ENCODE measurements at regions not wholly inside any gene's neighbourhood (a gene's known extent, or its start where the extent isn't known, plus 50 kb on each side); places are given as distances from the start of the nearest gene placed in this dataset.
A peak's percentile ranks its signal among the peaks of the same experiment; 100 is the strongest.

GRCh38 chr2:43027097-43027873, 199.1 kb downstream of the ZFP36L2 start:
- TF ChIP-seq, protein P1, sequence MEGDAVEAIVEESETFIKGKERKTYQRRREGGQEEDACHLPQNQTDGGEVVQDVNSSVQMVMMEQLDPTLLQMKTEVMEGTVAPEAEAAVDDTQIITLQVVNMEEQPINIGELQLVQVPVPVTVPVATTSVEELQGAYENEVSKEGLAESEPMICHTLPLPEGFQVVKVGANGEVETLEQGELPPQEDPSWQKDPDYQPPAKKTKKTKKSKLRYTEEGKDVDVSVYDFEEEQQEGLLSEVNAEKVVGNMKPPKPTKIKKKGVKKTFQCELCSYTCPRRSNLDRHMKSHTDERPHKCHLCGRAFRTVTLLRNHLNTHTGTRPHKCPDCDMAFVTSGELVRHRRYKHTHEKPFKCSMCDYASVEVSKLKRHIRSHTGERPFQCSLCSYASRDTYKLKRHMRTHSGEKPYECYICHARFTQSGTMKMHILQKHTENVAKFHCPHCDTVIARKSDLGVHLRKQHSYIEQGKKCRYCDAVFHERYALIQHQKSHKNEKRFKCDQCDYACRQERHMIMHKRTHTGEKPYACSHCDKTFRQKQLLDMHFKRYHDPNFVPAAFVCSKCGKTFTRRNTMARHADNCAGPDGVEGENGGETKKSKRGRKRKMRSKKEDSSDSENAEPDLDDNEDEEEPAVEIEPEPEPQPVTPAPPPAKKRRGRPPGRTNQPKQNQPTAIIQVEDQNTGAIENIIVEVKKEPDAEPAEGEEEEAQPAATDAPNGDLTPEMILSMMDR (IDR thresholded peaks at IDR 0.05; ENCODE audit: extremely low read depth, insufficient read depth, missing control alignments), result no peak
- in situ Hi-C loops (cut with MboI; ENCODE audit: low pct_unique_long_range_greater_than_20kb, low sequenced_read_pairs, unreplicated experiment), result no loop called here
- no peak for DNase-seq (ENCODE audit: low spot score)

DNA sequence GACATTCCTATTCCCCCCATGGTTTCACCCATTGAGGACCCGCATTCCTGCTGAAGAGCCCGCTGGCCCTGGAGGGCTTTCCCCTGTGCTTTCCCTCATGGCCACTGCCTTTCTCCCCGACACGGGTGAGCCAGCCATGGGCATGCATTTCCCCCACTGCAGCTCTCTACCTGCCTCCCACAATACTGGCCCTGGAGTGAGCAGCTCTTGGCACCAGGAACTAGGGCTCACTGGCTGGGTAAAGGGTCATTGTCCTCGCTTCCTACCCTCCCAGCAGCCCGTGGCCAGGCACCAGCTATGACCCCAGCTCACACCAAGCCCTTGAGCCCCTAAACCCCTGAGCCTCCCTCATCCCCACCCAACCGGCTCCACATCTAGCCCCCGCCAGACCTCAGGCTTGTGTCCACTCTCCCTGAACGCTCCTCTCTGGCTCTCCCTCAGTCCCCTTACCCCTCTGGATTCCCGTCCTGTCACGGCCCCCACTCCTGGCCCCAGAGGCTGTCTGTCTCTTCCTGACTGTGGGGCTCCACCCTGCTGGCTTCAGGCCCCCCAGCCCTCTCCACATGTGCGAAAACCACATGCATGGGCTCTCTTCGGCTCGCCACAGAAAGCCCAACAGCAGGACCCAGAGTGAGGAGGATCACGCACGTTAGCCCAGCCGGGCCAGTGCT, 199.8 kb downstream of the ZFP36L2 start:
- in situ Hi-C loops (cut with MboI; ENCODE audit: low pct_unique_long_range_greater_than_20kb, low sequenced_read_pairs, unreplicated experiment), result no loop called here
- TF ChIP-seq, protein P1 (IDR thresholded peaks at IDR 0.05; ENCODE audit: extremely low read depth, insufficient read depth, missing control alignments), result no peak

DNA sequence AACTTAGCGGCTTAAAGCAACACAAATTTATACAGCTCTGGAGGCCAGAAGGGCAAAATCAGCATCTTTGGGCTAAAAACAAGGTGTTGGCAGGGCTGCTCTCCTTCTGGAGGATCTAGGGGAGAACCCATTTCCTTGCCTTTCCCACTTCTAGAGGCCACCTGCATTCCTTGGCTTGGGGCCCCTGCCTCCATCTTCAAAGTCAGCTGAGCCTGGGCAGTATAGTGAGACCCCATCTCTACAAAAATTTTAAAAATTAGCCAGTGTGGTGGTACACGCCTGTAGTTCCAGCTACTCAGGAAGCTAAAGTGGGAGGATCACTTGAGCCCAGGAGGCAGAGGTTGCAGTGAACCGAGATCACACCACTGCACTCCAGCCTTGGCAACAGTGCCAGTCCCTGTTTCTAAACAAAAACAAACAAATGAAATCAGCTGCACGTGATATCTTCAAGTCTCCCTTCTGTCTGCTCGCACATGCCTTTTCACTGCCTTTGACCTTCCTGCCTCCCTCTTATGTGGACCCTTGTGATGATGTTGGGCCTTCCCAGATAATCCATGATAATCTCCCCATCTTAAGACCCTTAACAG, 200.6 kb downstream of the ZFP36L2 start:
- in situ Hi-C loops (cut with MboI; ENCODE audit: low pct_unique_long_range_greater_than_20kb, low sequenced_read_pairs, unreplicated experiment), result no loop called here
- TF ChIP-seq, protein P1 (IDR thresholded peaks at IDR 0.05; ENCODE audit: extremely low read depth, insufficient read depth, missing control alignments), result no peak
- DNase-seq (ENCODE audit: low spot score), result no peak

More for the DNA sequence above, 199.8 kb downstream of the ZFP36L2 start:
- DNase-seq (ENCODE audit: low spot score), result no peak

DNA sequence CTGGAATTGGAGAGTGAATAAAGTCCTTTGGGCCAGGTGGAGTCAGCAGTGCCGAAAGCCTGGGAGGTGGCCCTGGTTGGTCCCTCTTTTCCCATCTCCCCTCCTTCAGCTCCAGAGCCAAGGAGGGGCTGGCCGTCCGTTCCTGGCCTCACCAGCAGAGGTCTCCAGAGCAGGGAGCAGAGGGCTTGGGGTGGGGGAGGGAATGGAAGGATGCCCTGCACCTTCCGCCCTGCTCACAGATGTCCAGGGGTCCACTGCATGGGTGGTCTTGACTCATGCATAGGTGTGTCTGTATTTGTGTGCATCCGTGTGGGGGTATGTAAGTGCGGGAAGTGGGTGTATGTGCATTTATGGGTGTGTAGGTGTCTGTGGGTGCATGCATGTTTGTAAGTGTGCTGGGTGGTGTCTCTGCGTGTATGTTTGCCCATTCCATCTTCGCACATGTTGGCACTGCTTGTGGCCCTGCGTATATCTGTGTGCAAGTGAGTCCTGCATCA, 201.8 kb downstream of the ZFP36L2 start:
- peak; percentile 64 for DNase-seq (ENCODE audit: low spot score)
- in situ Hi-C loops (cut with MboI; ENCODE audit: low pct_unique_long_range_greater_than_20kb, low sequenced_read_pairs, unreplicated experiment), result no loop called here
- TF ChIP-seq, protein P1 (IDR thresholded peaks at IDR 0.05; ENCODE audit: extremely low read depth, insufficient read depth, missing control alignments), result peak; percentile 60

DNA sequence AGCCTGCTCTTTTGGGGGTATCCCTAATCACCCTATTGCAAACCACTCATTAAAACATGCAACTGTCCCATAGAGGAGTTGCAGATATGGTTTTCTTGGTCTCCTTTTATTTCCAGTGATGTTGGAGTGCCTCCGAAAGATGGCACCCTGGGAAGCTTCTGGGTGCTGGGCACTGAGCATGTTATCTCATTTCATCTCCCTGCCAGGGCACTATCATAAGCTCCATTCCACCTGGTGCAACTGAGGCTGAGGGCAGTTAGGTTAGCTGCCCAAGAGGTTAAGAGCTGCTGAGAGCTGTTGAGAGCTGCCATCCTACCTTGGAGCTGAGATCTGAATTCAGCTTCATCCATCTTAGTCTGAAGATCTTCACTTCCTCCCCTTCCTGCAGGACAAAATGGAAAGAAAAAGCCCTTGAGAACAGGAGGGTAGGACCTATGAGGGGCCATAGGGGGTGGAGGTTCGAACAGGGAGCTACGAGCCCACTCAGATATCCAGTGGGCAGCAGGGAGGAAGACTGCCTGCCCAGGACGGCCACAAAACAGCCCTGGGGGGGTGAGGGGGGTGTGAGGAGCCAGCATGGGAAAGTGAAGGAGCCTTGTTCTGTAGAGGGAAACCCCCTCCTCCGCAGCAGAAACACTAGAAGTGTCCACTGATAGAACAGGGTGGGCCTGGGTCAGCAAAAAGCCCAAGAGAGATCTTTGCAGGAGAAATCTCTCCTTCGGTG, 202.5 kb downstream of the ZFP36L2 start:
- in situ Hi-C loops (cut with MboI; ENCODE audit: low pct_unique_long_range_greater_than_20kb, low sequenced_read_pairs, unreplicated experiment), result no loop called here
- TF ChIP-seq, protein P1 (IDR thresholded peaks at IDR 0.05; ENCODE audit: extremely low read depth, insufficient read depth, missing control alignments), result no peak
- no peak for DNase-seq (ENCODE audit: low spot score)

DNA sequence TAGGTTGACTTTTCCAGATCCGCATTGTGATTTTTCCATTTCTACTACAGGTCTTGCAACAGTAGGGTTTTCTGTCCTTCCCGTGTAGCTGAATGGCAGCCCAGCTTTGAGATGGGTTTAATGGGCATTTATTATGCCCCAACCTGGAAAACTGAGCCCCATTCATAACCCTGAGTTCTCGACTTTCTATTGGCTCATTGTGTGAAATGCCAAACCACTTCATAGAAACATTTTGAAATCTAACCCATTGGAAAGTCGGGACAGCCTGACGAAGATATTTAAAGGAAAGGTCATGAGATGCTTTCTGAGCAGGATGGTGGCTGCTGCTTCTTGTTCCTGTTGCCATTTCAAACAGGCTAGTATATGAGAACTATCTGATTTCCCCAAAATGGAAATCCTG, 203.5 kb downstream of the ZFP36L2 start:
- TF ChIP-seq, protein P1 (IDR thresholded peaks at IDR 0.05; ENCODE audit: extremely low read depth, insufficient read depth, missing control alignments), result no peak
- in situ Hi-C loops (cut with MboI; ENCODE audit: low pct_unique_long_range_greater_than_20kb, low sequenced_read_pairs, unreplicated experiment), result no loop called here
- no peak for DNase-seq (ENCODE audit: low spot score)
